ENCODE measurements at regions not wholly inside any gene's neighbourhood (a gene's known extent, or its start where the extent isn't known, plus 50 kb on each side); places are given as distances from the start of the nearest gene placed in this dataset.
A peak's percentile ranks its signal among the peaks of the same experiment; 100 is the strongest.

DNA sequence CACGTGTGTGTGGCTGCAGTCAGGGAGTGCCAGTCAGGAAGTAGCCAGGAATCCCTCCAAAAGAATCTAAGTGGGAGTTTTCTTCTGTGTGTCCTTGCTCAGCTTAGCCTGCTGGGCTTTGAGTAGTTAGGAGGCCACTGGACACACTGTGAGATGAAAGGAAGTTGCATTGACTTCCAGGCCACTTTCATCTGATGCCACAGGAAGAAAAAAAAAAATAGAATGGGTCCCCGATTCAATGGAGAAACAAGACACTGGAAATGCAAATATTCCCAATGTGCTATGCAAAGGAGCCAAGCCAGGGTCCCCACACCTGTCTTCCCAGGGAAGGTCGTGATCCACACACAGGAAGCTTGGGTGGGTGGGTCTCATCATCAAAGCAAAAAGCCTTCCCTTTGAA lies 95.6 kb upstream of the E2F8 start:
- DNase-seq (ENCODE audit: low spot score), result no peak

DNA sequence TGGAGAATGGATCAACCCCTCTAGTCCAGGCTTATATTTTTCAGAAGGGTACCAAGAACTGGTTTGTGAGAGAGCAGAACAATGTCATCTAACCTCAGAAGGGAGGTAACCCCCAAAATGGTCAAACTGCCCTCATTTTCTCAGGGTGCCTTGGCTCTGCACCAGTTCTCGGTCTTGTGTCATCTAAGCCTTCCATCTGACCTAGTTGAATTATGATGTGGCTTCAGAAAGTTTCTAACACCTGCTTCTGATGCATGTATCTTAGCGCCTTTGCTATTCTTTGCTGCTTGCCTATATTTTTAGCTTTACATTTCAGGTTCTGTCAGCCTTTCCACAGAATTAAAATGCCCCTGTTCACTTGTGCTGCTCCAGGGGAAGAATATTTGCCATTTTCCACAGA lies 91.7 kb upstream of the E2F8 start:
- DNase-seq (ENCODE audit: low spot score), result no peak

- DNase-seq (ENCODE audit: low spot score), result no peak
Measured at GRCh38 chr11:19330416-19330815, 89.7 kb upstream of the E2F8 start.

DNA sequence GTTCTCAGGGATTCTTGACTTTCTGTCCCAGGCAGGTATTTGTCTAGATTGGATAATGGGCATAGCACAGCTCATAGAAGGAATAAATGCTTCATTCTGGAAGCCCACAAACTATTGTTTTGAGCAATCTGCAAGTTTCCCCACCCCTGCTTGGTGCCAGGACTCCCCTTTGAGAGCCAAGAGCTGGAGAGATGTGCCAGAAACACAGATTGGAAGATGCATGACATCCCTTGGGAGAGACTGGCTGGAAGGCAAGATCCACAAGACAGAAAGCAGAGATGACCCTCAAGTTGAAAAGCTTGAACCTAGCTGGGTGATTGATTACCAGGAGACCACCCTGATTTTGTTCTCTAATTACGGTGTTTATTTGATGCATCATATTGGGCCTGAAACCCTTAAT lies 89.2 kb upstream of the E2F8 start:
- no peak for DNase-seq (ENCODE audit: low spot score)

GRCh38 chr11:19328586-19329311 lies 88.0 kb upstream of the E2F8 start:
- no peak for DNase-seq (ENCODE audit: low spot score)

DNA sequence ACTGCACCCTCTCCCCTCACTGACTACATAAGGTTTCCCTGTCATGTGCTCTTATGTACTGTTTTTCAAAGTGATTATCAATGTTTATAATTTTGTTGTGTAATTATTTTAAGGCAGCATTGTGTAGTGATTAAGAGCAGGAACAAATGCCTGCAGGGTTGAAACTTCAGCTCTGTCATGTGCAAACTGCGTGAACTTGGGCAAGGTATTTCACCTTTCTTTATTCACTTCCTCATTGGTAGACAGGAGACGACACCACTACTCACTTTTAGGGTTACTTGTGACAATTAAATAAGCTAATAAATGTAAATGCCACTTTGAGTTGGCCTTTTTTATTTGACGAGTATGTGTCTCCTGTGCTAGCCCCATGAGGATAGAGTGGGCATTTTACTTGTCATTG lies 86.5 kb upstream of the E2F8 start:
- no peak for DNase-seq (ENCODE audit: low spot score)

DNA sequence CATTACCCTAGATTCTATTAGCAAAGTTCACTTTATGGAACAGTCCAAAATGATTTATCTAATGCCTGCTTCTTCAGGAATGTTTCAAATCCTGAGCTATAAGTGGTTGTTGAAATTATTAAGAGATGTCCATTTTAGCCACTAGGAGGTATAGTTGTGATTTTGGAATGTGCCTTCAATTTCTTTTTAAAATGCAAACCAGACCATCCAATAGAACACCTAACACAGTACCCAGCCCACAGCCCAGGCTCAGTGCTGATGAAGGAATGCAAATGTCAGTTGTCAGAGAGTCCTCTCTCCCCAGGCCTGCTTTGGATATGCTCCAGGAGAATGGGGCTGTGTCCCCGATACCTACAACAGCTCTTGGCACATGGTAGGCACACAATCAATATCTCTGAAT lies 85.8 kb upstream of the E2F8 start:
- DNase-seq (ENCODE audit: low spot score), result no peak

GRCh38 chr11:19323502-19323901 lies 82.8 kb upstream of the E2F8 start:
- DNase-seq (ENCODE audit: low spot score), result no peak

DNA sequence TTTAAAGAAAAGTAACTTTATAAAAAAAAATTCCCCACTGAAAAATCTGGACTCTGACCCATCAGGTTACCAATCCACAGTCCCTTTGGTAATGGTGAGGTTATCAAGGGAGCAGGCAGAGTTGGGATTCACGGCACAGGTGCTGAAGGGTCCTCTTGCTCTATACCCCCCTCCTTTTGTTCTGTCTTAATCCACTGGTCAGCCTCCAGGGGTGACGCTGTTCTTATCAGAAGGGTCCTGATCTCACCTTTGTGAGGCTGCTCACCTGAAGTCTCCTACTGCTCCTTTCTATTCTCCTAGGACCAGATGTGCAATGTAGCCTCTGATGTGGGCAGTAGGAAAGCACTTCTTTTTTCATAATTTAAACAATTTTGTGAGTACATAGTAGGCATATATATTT lies 80.6 kb upstream of the E2F8 start:
- no peak for DNase-seq (ENCODE audit: low spot score)

DNA sequence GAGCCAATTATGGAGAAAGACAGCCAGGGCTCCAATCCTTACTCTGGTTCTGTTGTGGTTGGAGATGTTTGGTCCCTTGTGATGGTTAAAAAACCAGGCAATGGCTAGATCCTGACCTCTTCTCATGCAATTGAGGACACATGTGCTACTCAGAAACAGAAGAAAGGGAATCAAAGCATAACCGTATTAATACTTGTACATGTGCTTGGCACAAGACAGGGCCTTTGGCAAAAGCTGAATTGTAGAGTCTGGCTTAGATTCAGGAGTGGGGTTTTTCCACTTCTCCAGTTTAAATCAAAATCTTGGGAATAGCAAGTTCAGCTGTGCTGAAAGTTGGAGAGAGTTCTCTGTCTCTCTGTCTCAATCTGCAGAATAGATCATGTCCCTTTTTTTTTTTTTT lies 80.1 kb upstream of the E2F8 start:
- DNase-seq (ENCODE audit: low spot score), result no peak

DNA sequence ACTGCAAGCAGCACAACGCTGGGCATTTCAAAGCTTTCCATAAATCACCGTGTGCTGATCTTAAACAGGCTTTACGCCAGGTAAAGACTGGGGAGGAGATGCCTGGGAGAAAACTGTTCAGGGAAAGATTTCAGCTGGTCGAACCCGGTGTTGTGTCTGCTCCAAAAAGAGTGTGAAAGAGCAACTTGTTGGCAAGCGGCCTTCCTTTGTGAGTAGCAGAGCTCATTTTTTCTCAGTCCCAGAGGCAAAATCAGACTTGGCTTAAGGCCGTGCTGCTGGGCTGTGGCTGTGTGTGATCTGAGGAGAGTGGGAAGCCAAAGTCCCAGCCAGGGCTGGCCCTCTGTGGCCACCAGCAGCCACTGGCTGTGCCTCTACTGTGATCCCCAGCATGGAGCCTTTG lies 75.7 kb upstream of the E2F8 start:
- peak; percentile 63 for DNase-seq (ENCODE audit: low spot score)

DNA sequence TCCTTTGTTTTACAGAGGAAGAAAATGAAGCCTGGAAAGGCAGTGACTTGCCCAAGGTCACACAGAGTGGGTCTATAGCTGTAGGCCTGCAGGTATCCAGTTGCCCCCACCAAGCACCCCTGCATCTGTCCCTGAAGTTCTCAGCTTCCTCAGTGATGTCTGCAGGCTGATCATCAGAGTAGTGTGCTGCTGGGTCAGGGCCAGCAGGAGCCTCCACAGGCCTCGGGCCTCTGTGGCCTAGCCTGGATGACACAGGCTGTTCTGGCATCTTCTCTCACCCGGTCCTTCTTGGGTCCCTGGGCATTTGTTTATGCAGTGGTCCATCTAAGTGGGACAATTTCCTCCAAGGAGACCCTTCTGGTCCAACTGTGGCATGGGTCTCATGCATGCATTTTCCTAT lies 74.8 kb upstream of the E2F8 start:
- DNase-seq (ENCODE audit: low spot score), result no peak

- no peak for DNase-seq (ENCODE audit: low spot score)
Measured at GRCh38 chr11:19313140-19313539, 72.4 kb upstream of the E2F8 start.

GRCh38 chr11:19311308-19312030 lies 70.7 kb upstream of the E2F8 start:
- DNase-seq (ENCODE audit: low spot score), result peak; percentile 82

- no peak for DNase-seq (ENCODE audit: low spot score)
Measured at GRCh38 chr11:19307498-19307897, 66.8 kb upstream of the E2F8 start.

GRCh38 chr11:19306179-19306944 lies 65.6 kb upstream of the E2F8 start:
- DNase-seq (ENCODE audit: low spot score), result no peak

DNA sequence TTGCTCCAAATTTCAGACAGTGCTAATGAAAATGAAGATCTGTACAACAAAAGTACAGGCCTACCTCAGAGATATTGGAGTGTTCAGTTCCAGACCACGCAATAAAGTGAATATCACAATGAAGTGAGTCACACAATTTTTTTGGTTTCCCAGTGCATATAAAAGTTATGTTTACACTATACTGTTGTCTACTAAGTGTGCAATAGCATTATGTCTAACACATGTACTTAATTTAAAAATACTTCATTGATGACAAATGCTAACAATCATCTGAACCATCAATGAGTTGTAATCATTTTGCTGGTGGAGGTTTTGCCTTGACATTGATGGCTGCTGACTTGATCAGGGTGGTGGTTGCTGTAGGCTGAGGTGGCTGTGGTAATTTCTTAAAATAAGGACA lies 60.6 kb upstream of the E2F8 start:
- DNase-seq (ENCODE audit: low spot score), result no peak

DNA sequence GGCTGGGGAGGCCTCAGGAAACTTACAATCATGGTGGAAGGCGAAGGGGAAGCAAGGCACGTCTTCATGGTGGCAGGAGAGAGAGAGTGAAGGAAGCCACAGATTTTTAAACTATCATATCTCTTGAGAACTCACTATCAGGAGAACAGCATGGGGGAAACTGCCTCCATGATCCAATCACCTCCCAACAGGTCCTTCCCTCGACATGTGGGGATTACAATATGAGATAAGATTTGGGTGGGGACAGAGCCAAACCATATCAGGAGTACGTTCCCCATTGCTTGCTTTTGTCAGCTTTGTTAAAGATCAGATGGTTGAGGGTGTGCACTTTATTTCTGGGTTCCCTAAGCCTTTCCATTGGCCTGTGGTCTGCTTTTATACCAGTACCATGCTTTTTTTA lies 53.7 kb upstream of the E2F8 start:
- DNase-seq (ENCODE audit: low spot score), result no peak

DNA sequence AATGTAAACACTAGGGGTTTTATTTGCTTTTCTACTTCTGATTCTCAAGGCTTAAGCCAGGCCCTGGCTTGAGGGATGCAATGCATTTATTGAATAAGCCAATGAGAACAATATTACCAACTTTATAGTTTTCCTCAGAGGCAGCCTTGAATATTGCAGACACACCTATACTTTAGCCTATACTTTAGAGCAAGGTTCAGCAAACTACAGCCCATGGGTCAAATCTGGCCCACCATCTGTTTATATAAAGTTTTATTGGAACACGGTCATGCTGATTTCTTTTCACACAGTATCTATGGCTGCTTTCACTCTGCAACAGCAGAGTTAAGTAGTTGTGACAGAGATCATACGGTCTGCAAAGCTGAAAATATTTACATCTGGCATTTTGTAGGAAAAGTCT lies 50.3 kb upstream of the E2F8 start:
- no peak for DNase-seq (ENCODE audit: low spot score)
